COR-L47 (cell line): ENCODE measurements at regions not wholly inside any gene's neighbourhood (a gene's known extent, or its start where the extent isn't known, plus 50 kb on each side); places are given as distances from the start of the nearest gene placed in this dataset.

Experiments used
- DNase-seq: peaks from one replicate; lab custom pipeline; 2025; lab: John Stamatoyannopoulos, UW

GRCh38 chr1:22245726-22246125, 102.8 kb upstream of the WNT4 start:
- DNase-seq = no peak

GRCh38 chr1:22246755-22247480, 104.0 kb upstream of the WNT4 start:
- no peak for DNase-seq

- DNase-seq = no peak
These were observed 104.8 kb upstream of the WNT4 start for GRCh38 chr1:22247527-22248245.

DNA sequence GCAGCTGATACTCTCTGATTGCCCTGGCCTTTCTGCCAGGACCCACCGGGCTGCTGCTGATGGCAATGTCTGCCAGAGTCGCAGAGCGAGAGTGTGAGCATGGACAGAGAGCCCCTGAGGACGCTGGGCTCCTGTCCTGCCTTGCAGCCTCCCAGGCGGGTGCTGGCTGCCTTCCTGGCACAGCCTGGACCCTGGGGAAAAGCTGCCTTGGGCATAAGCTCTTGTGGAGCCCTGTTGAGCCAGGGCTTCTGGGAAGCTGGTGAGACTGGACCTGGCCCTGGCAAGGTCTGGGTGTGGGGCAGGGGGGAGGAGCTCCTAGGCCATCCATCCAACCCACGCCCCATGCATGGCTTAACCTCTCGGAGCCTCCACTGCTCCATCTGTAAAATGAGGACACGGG, 105.8 kb upstream of the WNT4 start:
- no peak for DNase-seq

GRCh38 chr1:22249928-22250680, 107.2 kb upstream of the WNT4 start:
- DNase-seq = no peak

GRCh38 chr1:22250724-22251123, 107.8 kb upstream of the WNT4 start:
- no peak for DNase-seq

DNA sequence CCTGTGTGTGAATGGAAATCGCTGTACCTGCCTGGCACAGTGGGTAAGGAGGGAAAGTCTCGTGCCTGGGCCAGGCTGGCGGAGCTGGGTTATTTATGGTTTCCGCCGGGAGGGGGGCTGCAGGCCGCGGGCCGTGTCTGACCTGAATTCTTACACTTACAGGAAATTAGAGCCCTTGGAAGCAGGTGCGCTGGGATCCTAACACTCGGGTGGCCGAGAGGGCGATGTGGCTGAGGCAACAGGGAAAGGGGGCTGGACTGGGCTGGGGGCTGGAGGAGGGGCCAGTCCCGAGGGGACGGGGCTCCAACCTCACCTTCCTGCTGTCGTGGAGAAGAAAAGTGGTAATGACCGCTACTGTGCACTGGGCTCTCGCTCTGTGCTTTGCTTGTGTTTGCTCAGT, 109.4 kb upstream of the WNT4 start:
- DNase-seq = no peak

DNA sequence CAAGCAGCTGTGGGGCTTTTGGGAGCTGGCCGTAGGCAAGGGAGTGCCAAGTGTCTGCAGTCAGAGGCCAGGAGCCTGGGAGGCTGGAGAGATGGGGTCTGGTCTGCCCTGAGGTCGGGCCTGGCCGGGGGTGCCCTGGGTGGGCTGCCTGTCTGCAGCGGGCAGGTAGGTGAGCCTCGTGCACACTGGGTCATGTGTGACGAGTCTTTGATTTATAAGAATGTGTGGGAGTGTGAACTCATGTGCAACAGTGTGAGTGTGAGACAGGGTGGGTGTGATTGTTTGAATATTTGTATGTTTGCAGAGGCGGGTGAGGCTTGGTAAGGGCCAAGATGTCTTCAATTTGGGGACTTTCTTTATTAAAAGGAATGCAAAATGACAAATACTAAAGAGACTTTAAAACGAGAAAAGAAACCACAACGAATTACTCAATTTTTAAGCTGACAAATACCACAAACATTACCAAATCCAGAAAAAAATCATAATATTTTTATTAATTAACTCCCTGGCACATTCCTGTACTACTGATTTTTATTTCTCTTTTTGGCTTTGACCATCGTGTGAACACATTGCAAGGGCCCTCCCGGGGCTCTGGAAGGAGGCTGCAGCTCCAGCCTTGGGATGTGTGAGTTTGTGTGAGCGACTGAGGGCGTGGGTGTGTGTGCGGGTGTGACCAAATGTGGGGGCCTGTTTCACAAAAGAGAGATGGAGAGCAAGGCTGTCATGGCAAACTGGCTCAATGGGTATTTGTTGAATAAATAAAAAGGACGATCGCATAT, 110.3 kb upstream of the WNT4 start:
- DNase-seq = no peak

DNA sequence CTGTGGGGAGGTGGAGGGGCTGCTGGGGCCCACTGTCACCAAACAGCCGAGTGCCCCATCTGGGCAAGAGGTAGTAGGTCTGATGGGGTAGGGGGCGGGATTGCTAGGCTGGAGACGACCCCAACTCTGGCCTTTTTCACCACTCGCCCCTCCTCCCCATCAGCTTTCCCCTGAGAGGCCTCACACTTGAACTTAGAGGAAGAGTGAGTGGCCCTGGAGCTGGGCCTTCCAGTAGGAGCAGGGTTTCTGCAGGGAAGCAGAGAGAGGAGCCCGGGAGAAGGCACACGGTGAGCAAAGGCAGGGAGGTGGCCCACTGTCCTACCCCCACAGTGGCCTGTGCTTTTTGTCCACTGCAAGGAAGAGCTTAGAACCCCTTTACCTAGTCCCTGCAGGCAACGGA, 111.9 kb upstream of the WNT4 start:
- DNase-seq = no peak

- DNase-seq = no peak
These were observed 112.7 kb upstream of the WNT4 start for GRCh38 chr1:22255341-22256212.

DNA sequence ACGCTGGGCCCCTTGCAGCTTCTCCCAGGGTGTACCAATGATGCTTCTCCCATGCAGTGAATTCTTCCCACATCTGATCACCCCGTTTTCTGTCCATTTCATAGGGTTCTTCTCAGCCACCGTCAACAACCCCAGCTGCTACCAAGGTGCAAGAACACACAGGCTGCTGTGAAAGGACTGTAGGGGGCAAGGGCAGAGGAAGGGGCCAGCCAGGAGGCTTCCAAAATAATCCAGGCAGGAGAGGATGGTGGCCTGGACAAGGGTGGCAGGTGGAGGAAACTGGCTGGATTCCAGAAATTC, 113.3 kb upstream of the WNT4 start:
- DNase-seq = no peak

GRCh38 chr1:22257290-22258275, 114.7 kb upstream of the WNT4 start:
- peak; percentile 30 for DNase-seq

GRCh38 chr1:22258698-22259097, 115.8 kb upstream of the WNT4 start:
- DNase-seq = no peak

- peak; percentile 72 for DNase-seq
These were observed 116.8 kb upstream of the WNT4 start for GRCh38 chr1:22259551-22260282.

- no peak for DNase-seq
These were observed 118.0 kb upstream of the WNT4 start for GRCh38 chr1:22260860-22261432.

DNA sequence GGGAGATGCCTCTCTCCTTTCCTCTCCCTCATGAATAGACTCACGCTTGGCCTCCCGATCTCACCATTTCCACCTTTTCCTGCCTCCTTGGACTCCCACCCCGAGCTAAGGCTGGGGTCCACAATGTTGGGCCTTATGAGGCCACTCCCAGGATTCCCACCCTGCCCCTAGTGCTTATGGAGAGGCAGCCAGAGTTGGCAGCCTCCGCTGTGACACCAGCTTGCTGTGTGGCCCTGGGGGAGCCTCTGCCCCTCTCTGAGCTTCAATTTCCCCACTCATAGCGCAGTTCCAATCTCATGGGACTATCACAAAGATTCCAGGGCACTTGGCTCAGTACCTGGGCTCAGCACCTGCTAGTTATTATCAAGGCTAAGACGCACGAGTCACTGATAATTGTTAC, 118.7 kb upstream of the WNT4 start:
- DNase-seq = no peak

- peak; percentile 80 for DNase-seq
These were observed 119.7 kb upstream of the WNT4 start for GRCh38 chr1:22262583-22262982.

GRCh38 chr1:22263359-22263758, 120.5 kb upstream of the WNT4 start:
- peak; percentile 15 for DNase-seq
